Panc1 (cell line): ENCODE measurements at regions not wholly inside any gene's neighbourhood (a gene's known extent, or its start where the extent isn't known, plus 50 kb on each side); places are given as distances from the start of the nearest gene placed in this dataset.
"Not testable (repeated sequence)": the region's sequence is repeated elsewhere in the genome, so short reads cannot be mapped to it uniquely, and the experiment has no call there.

Experiments used
- POLR2AphosphoS5 ChIP-seq: IDR thresholded peaks from 2 replicates; pipeline ENCODE4 v1.6.1; 2012; ENCODE audit warnings: mild to moderate bottlenecking, low read depth, low read length, moderate library complexity
- REST ChIP-seq, 2 experiments: IDR thresholded peaks; 2 replicates each; pipeline ENCODE4 v1.6.1; 2011 to 2012; ENCODE audit warnings: low read depth in 2 of 2, control low read depth in 1 of 2, low read length in 1 of 2, mild to moderate bottlenecking in 1 of 2, moderate library complexity in 1 of 2; ENCODE audit not compliant: insufficient read depth in 1 of 2
- TCF7L2 ChIP-seq: IDR thresholded peaks from 2 replicates; pipeline ENCODE4 v1.6.1; 2011; ENCODE audit warnings: mild to moderate bottlenecking, low read depth, low read length, inconsistent platforms
- TF ChIP-seq, protein P1 (sequence below): fragments of 450-650 bp; IDR thresholded peaks from 2 replicates; pipeline ENCODE4 v1.5.1; 2017; ENCODE audit warnings: mild to moderate bottlenecking

DNA sequence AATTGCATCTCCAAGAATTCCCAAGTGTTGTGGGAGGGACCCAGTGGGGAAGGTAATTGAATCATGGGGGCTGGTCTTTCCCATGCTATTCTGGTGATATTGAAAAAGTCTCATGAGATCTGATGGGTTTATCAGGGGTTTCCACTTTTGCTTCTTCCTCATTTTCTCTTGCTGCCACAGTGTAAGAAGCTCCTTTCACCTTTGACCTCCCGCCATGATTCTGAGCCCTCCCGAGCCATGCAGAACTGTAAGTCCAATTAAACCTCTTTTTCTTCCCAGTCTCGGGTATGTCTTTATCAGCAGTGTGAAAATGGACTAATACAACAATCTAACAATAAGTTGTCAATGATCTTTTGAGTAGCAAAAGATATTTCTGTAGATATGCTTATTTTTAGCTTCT is 338.1 kb upstream of the GALNTL6 start:
- TF ChIP-seq, protein P1, sequence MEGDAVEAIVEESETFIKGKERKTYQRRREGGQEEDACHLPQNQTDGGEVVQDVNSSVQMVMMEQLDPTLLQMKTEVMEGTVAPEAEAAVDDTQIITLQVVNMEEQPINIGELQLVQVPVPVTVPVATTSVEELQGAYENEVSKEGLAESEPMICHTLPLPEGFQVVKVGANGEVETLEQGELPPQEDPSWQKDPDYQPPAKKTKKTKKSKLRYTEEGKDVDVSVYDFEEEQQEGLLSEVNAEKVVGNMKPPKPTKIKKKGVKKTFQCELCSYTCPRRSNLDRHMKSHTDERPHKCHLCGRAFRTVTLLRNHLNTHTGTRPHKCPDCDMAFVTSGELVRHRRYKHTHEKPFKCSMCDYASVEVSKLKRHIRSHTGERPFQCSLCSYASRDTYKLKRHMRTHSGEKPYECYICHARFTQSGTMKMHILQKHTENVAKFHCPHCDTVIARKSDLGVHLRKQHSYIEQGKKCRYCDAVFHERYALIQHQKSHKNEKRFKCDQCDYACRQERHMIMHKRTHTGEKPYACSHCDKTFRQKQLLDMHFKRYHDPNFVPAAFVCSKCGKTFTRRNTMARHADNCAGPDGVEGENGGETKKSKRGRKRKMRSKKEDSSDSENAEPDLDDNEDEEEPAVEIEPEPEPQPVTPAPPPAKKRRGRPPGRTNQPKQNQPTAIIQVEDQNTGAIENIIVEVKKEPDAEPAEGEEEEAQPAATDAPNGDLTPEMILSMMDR = not testable (repeated sequence)
- TF ChIP-seq POLR2AphosphoS5; REST (IDR thresholded peaks at IDR 0.05; ENCODE audit: insufficient read depth in 1 of 2, low read depth in 2 of 2, low read length in 1 of 2); TCF7L2: not testable (repeated sequence)
